ENCODE measurements at regions not wholly inside any gene's neighbourhood (a gene's known extent, or its start where the extent isn't known, plus 50 kb on each side); places are given as distances from the start of the nearest gene placed in this dataset.

DNA sequence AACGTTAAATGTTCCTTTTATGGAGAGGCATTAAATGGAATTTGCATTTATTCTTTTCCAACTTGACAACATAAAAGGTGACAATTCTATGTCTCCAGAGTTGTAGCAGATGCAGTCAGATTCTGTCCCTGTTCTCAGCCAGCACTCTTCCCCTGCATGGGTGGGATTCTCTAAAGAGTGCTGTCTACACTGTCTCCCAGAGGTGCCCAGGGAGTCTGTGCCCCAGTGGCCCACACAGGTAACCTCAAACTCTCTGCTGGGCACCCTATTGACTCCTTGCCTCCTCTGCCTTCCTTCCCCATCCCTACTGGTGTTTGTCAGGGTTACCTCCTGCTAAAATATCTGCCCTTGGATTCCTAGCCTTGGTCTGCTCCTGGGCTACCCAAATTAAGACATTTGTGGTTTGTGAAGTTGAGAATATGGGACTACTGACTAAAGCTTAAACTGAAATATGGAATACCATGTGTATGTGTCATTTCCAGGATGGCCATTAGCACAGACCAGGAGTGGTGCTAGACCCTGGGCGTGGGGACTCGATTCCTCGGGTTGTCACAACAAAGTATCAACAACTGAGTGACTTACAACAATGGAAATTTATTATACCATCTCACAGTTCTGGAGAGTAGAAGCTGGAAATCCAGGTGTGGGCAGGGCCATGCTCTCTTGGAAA is 284.7 kb downstream of the CDH26 start:
- no peaks in the 10 kb centered on the region for H3K27me3 ChIP-seq (ENCODE audit: insufficient read depth, poor library complexity, severe bottlenecking)
- TF ChIP-seq SPI1 (IDR thresholded peaks at IDR 0.05; ENCODE audit: borderline replicate concordance, low read depth) (no peak), CTCF (IDR thresholded peaks at IDR 0.05; ENCODE audit: insufficient read depth, low read length) (no peak)
- H3K27ac ChIP-seq (replicated peaks): no peak overlapping the region
- DNase-seq (ENCODE audit: low read depth in 1 of 2, low spot score in 1 of 2): no peak
- no peak overlapping the region for H3K4me3 ChIP-seq (replicated peaks; ENCODE audit: insufficient read depth, low read length)

DNA sequence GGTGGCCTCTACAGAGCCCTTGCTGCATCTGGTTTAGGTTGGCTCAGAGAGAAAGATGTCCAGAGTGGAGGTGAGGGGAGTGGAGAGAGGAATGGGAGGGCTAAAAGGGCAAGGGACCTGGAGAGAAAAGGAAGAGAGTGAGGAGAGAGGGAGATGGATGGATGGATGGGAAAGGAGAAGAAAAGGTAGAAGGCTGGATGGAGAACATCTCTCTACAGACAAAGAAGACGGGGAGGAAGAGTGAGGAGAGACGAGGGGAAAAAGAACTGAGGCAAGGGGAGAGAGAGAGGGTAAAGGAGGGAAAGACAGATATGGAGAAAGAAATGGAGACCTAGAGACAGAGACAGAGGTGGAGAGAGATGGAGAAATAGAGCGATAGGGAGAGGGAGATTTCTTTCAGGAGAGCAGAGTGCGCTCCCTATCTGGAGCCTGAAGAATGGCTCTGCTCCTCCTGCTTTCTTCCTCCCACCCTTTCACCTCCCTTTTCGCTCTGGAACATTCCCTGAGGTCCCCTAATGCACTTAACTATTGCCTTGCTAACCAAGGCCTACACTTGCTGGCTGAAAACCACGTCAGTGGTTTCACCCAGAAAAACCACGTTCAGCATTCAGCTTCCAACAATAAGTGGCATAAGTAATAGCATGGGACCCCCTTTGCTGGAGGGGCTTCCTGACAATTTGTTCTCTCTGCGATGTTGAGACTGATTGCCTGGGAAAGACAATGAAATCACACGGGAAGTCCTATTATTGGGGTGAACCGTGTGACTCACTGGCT is 286.3 kb downstream of the CDH26 start:
- no peak for TF ChIP-seq SPI1 (IDR thresholded peaks at IDR 0.05; ENCODE audit: borderline replicate concordance, low read depth)
- no peak for TF ChIP-seq GABPA (IDR thresholded peaks at IDR 0.05; ENCODE audit: low read depth)
- no peak for TF ChIP-seq CTCF (IDR thresholded peaks at IDR 0.05; ENCODE audit: insufficient read depth, low read length)
- no peak for TF ChIP-seq REST (IDR thresholded peaks at IDR 0.05; ENCODE audit: insufficient replicate concordance, low read depth)
- TF ChIP-seq POLR2AphosphoS5 (IDR thresholded peaks at IDR 0.05; ENCODE audit: low read depth): no peak
- DNase-seq (ENCODE audit: low read depth in 1 of 2, low spot score in 1 of 2): no peak
- no peak overlapping the region for H3K4me3 ChIP-seq (replicated peaks; ENCODE audit: insufficient read depth, low read length)
- H3K27ac ChIP-seq (replicated peaks): no peak overlapping the region
- H3K27me3 ChIP-seq (ENCODE audit: insufficient read depth, poor library complexity, severe bottlenecking): no peaks in the 10 kb centered on the region

DNA sequence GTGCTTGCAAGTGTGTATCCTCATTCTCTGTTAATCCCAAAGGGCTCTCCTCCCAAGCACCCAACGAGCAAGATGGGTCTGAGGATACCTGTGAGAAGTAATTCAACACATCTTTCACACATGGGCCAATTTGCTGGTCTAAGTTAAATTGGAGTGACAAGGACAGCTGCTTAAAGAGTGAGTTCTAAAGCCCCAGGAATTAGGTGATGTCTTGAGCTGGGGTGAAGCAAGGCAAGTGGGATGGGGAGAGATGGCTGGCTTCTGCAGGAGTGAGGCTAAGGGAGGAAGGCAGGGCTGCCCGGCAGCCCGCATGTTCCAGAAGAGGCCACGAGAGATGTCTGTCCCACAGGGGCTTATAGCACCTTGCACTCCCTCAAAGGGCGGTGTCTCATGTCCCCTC is 288.5 kb downstream of the CDH26 start:
- TF ChIP-seq POLR2AphosphoS5 (IDR thresholded peaks at IDR 0.05; ENCODE audit: low read depth) (no peak), GABPA (IDR thresholded peaks at IDR 0.05; ENCODE audit: low read depth) (no peak), SPI1 (IDR thresholded peaks at IDR 0.05; ENCODE audit: borderline replicate concordance, low read depth) (no peak), REST (IDR thresholded peaks at IDR 0.05; ENCODE audit: insufficient replicate concordance, low read depth) (no peak), CTCF (IDR thresholded peaks at IDR 0.05; ENCODE audit: insufficient read depth, low read length) (no peak)
- Histone ChIP-seq H3K4me3 (replicated peaks; ENCODE audit: insufficient read depth, low read length) (no peak overlapping the region), H3K27ac (replicated peaks) (no peak overlapping the region), H3K27me3 (ENCODE audit: insufficient read depth, poor library complexity, severe bottlenecking) (no peaks in the 10 kb centered on the region)
- DNase-seq (ENCODE audit: low read depth in 1 of 2, low spot score in 1 of 2): no peak

Measured in HL-60 (cell line).